HL-60 (cell line): ENCODE measurements at regions not wholly inside any gene's neighbourhood (a gene's known extent, or its start where the extent isn't known, plus 50 kb on each side); places are given as distances from the start of the nearest gene placed in this dataset.

ENCODE experiments used
- DNase-seq, 2 experiments: peaks; one replicate each; pipeline ENCODE4 v3.0.0-alpha.2; 2010 to 2020; ENCODE audit warnings: low read depth in 1 of 2, low spot score in 1 of 2
- H3K27ac ChIP-seq: fragments of 250-450 bp; sonication (Bioruptor Pico); replicated peaks from 2 replicates; pipeline ENCODE4 v1.5.1; 2020; ENCODE audit warnings: mild to moderate bottlenecking, moderate library complexity
- H3K27me3 ChIP-seq: fragments of 250-450 bp; sonication (Bioruptor Pico); 2 replicates; pipeline ENCODE4 v1.5.1; 2021; ENCODE audit warnings: mild to moderate bottlenecking, moderate library complexity; ENCODE audit not compliant: insufficient read depth, poor library complexity, severe bottlenecking
- H3K4me3 ChIP-seq: replicated peaks from 2 replicates; pipeline ENCODE4 v1.5.1; 2011; ENCODE audit warnings: mild to moderate bottlenecking, control low read depth, low read length; ENCODE audit not compliant: insufficient read depth
- CTCF ChIP-seq: IDR thresholded peaks from one replicate; pipeline ENCODE4 v1.5.1; 2011; ENCODE audit warnings: low read length, control low read depth, inconsistent platforms; ENCODE audit not compliant: insufficient read depth
- GABPA ChIP-seq: IDR thresholded peaks from 2 replicates; pipeline ENCODE4 v1.6.1; 2012; ENCODE audit warnings: low read depth
- POLR2AphosphoS5 ChIP-seq: IDR thresholded peaks from 2 replicates; pipeline ENCODE4 v1.6.1; 2012; ENCODE audit warnings: low read depth
- REST ChIP-seq: IDR thresholded peaks from 2 replicates; pipeline ENCODE4 v1.6.1; 2012; ENCODE audit warnings: low read depth; ENCODE audit not compliant: insufficient replicate concordance
- SPI1 ChIP-seq: IDR thresholded peaks from 2 replicates; pipeline ENCODE4 v1.6.1; 2012; ENCODE audit warnings: low read depth, mild to moderate bottlenecking, borderline replicate concordance

- H3K27ac ChIP-seq = no peak overlapping the region
- peak; percentile 21 to 57 for DNase-seq
- H3K27me3 ChIP-seq = no peaks in the 10 kb centered on the region
- TF ChIP-seq GABPA = no peak
- TF ChIP-seq POLR2AphosphoS5 = no peak
- TF ChIP-seq SPI1 = no peak
- TF ChIP-seq CTCF = no peak
- TF ChIP-seq REST = no peak
- H3K4me3 ChIP-seq = no peak overlapping the region
Measured at GRCh38 chr6:170076466-170077165, 214.3 kb downstream of the DLL1 start.

- Histone ChIP-seq H3K4me3 (no peak overlapping the region), H3K27ac (no peak overlapping the region), H3K27me3 (no peaks in the 10 kb centered on the region)
- DNase-seq = no peak
- TF ChIP-seq GABPA (no peak), SPI1 (no peak), CTCF (no peak)
Measured at GRCh38 chr6:170075659-170076223, 215.1 kb downstream of the DLL1 start.

GRCh38 chr6:170074907-170075306 is 216.0 kb downstream of the DLL1 start:
- H3K27me3 ChIP-seq = no peaks in the 10 kb centered on the region
- DNase-seq = no peak
- TF ChIP-seq SPI1 (no peak), REST (no peak), GABPA (no peak), POLR2AphosphoS5 (no peak), CTCF (no peak)
- no peak overlapping the region for H3K4me3 ChIP-seq
- H3K27ac ChIP-seq = no peak overlapping the region

GRCh38 chr6:170074435-170074834 is 216.4 kb downstream of the DLL1 start:
- Histone ChIP-seq H3K27ac (no peak overlapping the region), H3K27me3 (no peaks in the 10 kb centered on the region), H3K4me3 (no peak overlapping the region)
- no peak for DNase-seq
- no peak for TF ChIP-seq GABPA
- TF ChIP-seq CTCF = no peak
- TF ChIP-seq SPI1 = no peak
- TF ChIP-seq POLR2AphosphoS5 = no peak
- TF ChIP-seq REST = no peak
